ENCODE measurements at regions not wholly inside any gene's neighbourhood (a gene's known extent, or its start where the extent isn't known, plus 50 kb on each side); places are given as distances from the start of the nearest gene placed in this dataset.
"Not testable (repeated sequence)": the region's sequence is repeated elsewhere in the genome, so short reads cannot be mapped to it uniquely, and the experiment has no call there.

DNA sequence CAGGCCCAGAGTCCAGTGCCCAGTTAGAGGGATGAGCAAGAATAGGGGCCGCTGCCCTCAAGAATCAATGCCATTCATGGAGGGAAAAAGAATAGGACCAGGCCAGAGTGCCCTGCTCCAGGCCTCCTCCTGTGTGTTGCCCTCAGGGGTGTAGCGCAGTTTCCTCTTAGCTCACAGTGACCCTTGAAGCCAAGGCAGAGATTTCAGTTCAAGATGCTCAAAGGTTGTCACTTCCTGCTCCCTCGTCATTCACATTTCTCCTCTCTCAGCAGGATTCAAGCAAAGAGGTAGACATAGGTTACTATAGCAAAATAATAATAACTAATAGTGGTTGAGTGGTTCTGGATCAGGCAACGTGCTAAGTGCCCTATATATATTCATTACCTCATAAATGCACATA, 55.1 kb upstream of the PELI2 start:
- Histone ChIP-seq H3K9me3 (replicated peaks) (no peaks in the 10 kb centered on the region), H3K4me3 (no peak overlapping the region), H3K27ac (replicated peaks) (no peak overlapping the region), H3K27me3 (ENCODE audit: low read depth) (peaks cover 19% of the 10 kb centered on the region), H3K4me1 (no peaks in the 10 kb centered on the region), H3K36me3 (no peaks in the 10 kb centered on the region)
- intact Hi-C loops (cut with micrococcal nuclease): no loop called here
- TF ChIP-seq, protein P1, sequence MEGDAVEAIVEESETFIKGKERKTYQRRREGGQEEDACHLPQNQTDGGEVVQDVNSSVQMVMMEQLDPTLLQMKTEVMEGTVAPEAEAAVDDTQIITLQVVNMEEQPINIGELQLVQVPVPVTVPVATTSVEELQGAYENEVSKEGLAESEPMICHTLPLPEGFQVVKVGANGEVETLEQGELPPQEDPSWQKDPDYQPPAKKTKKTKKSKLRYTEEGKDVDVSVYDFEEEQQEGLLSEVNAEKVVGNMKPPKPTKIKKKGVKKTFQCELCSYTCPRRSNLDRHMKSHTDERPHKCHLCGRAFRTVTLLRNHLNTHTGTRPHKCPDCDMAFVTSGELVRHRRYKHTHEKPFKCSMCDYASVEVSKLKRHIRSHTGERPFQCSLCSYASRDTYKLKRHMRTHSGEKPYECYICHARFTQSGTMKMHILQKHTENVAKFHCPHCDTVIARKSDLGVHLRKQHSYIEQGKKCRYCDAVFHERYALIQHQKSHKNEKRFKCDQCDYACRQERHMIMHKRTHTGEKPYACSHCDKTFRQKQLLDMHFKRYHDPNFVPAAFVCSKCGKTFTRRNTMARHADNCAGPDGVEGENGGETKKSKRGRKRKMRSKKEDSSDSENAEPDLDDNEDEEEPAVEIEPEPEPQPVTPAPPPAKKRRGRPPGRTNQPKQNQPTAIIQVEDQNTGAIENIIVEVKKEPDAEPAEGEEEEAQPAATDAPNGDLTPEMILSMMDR (IDR thresholded peaks at IDR 0.05; ENCODE audit: borderline replicate concordance): no peak
- DNase-seq: no peak

DNA sequence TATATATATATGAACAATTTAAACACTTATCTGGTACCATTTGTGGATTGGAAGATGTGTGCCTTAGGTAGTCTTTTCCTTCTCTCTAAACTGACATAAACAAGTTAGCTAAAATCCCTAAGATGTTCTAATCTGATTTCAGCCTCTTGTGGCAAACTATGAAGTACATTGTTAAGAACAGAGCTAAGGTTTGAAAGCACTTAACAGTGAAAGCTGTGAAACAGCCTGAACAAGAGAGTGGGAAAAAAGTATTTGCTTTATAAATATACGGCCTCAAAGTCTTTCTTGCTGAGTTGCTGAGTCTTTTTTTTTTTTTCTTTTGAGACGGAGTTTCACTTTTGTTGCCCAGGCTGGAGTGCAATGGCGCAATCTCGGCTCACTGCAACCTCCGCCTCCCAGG, 53.7 kb upstream of the PELI2 start:
- TF ChIP-seq, protein P1 (IDR thresholded peaks at IDR 0.05; ENCODE audit: borderline replicate concordance): no peak
- intact Hi-C loops (cut with micrococcal nuclease): no loop called here
- H3K27ac ChIP-seq (replicated peaks): no peak overlapping the region
- H3K27me3 ChIP-seq (ENCODE audit: low read depth): peaks cover 11% of the 10 kb centered on the region
- DNase-seq: no peak
- H3K4me1 ChIP-seq: no peaks in the 10 kb centered on the region
- H3K4me3 ChIP-seq: no peak overlapping the region
- no peaks in the 10 kb centered on the region for H3K36me3 ChIP-seq
- no peaks in the 10 kb centered on the region for H3K9me3 ChIP-seq (replicated peaks)

DNA sequence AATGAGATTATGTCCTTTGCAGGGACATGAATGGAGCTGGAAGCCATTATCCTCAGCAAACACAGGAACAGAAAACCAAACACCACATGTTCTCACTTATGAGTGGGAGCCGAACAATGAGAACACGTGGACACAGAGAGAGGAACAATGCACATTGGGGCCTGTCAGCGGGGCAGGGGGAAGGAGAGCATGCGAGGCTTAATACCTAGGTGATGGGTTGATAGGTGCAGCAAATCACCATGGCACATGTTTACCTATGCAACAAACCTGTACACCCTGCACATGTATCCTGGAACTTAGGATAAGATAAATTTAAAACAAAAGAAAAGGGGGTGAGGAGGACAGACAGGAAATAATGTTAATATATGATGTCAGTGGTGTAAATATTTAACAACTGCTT, 53.0 kb upstream of the PELI2 start:
- intact Hi-C loops (cut with micrococcal nuclease); H3K9me3 ChIP-seq (replicated peaks); H3K27ac ChIP-seq (replicated peaks); H3K36me3 ChIP-seq; DNase-seq; H3K27me3 ChIP-seq (ENCODE audit: low read depth); H3K4me1 ChIP-seq; H3K4me3 ChIP-seq: not testable (repeated sequence)

DNA sequence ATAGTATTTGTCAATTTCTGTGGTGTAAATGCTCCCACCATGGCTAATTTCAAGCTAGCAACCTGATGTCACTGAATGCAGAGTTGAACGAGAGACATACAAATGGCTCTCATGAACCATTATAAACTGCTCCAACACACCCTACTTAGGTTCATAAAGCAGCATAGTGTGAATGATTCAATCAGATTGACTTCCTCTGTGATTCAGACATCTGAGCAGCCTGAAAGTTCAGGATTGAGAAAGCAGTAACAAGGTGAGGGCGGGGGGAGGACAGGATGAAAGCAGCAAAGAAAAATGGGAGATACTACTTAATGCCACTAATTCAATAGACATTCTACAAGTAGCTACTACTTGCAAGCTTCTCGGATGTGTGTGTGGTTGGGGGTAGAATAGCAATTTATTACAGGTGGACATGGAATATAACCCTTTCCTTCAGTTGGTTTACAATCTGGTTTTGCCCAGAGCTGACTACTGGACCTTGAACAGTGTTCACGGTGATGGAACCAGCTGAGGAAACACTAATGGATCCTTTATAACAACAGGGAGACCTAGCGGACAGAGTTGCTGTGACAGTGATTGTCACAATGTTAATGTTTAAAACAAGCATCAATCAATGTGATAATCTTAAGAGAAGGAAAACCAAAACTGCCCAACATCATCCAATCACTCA, 52.5 kb upstream of the PELI2 start:
- TF ChIP-seq, protein P1 (IDR thresholded peaks at IDR 0.05; ENCODE audit: borderline replicate concordance): no peak
- peaks cover under 1% of the 10 kb centered on the region for H3K27me3 ChIP-seq (ENCODE audit: low read depth)
- no peaks in the 10 kb centered on the region for H3K9me3 ChIP-seq (replicated peaks)
- intact Hi-C loops (cut with micrococcal nuclease): no loop called here
- no peaks in the 10 kb centered on the region for H3K4me1 ChIP-seq
- H3K4me3 ChIP-seq: no peak overlapping the region
- DNase-seq: no peak
- no peak overlapping the region for H3K27ac ChIP-seq (replicated peaks)
- no peaks in the 10 kb centered on the region for H3K36me3 ChIP-seq

All from left ventricle myocardium inferior (tissue), 1 donor.